Left renal cortex interstitium (tissue), 4 donors: ENCODE measurements at regions not wholly inside any gene's neighbourhood (a gene's known extent, or its start where the extent isn't known, plus 50 kb on each side); places are given as distances from the start of the nearest gene placed in this dataset.

Experiments
- DNase-seq, 4 donors: peaks; one replicate each; pipeline ENCODE4 v3.0.0-alpha.2; 2013; ENCODE audit warnings: low read depth in 4 of 4, low spot score in 2 of 4, missing footprints in 1 of 4

DNA sequence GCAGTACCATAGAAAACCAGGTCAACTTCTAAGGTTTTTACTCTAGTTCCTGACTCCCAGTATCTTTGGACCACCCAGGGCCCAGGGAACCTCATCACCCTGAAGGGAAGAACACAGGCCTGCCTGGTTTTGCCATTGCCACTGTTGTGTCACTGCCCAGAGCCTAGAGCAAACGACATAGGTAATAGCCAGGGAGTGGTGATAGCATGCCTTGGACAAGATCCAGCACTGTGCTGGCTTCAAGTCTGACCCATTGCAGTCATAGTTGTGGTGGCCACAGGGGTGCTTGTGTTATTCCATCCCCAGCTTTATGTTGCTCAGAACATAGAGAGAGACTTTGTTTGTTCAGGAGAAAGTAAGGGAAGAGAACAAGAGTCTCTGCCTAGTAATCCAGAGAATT lies 2310.2 kb downstream of the LRRC4C start:
- DNase-seq = no peak

DNA sequence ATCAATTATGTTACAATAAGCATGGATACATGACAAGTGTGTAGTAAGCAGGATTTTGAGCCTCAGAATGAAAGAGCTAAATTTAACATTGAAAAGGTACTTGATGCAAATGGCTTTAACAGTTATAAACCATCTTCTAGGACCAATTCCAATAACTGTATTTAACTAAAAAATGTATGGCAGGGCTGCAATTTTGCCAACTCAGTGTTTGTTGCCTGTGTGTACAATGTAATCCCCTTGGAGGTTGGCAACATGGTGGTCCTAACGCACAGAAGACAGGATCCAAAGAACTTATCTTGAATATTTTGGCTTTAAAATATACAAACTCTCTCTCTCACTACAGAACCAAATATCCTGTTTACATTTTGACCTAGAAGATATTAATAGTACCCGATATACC lies 2314.1 kb downstream of the LRRC4C start:
- DNase-seq = no peak

DNA sequence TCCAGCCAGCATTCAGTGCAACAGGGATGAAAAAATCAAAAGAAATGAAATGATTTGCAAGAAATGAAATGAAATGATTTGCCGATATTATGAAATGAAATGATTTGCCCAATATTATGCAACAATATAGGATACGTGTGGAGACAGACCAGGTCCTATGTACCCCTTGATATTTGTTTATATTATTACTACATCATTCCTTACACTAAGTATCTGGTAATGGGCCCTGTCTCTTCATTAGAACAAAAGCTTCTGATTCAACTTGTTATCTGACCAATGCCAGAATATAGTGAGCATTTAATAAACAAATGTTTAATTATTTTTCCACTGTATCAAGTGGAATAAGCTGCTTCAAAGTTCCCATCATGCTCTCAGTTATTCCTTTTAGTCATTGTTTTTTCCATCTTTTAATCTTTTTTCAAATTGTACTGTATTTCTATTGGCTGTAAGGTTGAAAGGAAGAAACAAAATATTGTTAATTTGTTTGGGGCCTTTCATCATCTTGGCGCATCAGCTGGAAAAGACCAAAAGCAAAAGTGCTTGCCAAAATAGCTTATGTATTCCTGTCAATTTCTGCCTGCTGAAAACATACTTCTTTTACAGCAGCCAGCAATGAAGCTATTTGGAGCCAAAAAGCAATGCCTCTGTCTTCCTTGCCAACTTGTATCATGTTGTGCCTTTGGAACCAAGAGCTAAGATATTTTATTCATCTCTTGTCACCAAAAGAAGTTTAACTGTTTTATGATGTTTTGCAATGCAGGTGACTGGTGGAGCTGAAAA lies 2314.9 kb downstream of the LRRC4C start:
- no peak for DNase-seq

DNA sequence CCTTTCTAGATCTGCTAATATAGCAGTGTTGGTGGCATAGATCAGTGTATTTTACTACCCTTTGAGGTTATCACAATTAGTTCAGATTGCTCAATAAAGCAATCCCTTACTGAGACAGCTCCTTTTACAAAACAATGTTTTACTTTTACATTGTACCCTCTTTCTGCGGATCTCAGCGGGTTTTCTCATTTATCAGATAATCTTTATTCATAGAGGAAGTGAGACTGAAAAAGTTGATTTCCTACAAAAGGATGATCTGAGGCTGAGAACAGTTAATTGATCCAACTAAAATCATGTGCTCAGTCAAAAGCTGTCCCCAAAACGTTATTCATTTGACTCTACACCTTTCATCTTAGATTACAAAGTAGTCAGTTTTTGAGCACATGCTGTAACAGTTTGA lies 2319.9 kb downstream of the LRRC4C start:
- no peak for DNase-seq

DNA sequence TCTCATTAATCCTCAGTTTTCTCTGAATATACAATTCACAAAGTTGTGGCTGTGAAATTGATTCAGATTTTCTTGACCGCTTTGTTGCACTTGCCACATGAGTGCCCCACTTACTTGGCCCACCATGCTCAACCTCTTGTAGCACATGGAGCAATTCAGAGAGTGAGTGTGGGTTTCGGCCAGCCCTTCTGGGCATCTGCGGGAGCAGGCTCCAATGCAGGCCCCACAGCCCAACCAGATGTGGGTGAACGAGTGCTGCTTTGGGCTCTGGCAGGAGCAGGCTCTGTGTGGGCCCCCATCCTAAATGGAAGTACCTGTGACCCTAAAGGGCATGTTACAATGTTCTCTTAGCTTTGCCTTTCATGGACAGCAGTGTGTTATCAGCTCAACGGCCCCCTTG lies 2338.6 kb downstream of the LRRC4C start:
- no peak for DNase-seq

DNA sequence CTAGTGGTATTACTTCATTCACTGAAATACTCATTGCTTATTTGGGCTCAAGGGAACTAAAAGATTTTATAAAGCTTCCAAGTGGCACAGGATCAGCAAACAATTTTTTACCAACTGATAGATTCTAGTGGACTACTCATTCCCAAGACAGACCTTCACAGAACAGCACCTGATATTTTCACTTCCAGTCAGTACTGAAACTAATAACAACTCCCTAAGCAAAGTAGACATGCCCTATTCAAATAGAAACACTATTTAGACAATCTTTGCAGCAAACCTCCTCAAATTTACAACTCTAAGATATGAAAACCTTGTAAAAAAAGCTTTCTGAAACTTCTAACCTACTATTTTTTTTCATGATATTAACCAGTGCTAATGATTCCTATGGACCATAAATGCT lies 2345.8 kb downstream of the LRRC4C start:
- DNase-seq = no peak

DNA sequence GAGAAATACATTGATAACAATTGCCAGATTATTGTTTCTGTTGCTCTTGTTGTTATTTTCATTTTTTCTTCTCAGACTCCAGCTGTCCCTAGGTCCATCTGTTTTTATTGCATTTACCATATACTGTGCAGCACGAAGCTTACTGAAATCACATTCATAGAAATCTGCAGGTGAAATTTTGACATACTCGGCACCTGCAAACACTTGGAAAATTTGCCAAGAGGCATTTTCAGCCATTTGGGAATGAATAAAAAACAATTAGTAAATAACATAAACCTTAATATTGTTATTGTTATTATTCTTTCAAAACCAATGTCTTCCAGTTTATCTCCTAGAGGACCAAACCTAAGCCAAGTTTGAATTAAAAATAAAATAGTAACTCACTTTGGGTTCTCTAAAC lies 2357.2 kb downstream of the LRRC4C start:
- DNase-seq = no peak

DNA sequence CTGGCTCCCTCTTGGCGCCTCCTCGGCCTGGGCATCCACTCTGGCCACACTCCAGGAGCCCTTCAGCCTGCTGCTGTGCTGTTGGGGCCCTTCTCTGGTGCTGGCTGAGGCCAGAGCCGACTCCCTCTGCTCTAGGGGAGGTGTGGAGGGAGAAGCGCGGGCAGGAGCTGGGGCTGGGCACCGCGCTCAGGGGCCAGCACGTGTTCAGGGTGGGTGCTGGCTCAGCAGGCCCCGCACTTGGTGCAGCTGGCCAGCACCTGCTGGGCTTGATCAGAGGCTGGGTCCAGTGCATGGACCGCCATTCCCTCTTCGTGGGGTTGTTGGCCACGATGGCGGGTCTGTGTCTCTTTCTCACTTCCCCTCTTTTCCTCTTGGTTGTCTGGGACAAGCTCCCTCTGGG lies 2381.0 kb downstream of the LRRC4C start:
- no peak for DNase-seq

DNA sequence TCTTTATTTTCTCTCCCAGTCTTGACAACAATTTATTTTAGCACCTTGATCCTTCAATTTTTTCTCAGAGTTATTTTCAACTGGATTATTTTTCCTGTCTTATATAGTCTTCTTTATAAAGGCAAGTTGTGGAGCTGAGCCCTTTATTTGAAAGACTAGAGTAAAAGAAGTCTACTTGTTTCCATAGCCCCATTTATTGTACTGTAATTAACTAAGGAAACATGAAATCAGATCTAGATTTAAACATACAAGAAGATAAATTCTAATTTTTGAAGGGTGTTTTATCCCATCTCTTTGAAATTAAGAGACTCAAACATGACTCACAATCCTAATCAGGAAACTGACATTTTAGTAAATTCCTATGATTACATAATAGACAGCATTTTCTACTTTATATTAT lies 2421.8 kb downstream of the LRRC4C start:
- no peak for DNase-seq

DNA sequence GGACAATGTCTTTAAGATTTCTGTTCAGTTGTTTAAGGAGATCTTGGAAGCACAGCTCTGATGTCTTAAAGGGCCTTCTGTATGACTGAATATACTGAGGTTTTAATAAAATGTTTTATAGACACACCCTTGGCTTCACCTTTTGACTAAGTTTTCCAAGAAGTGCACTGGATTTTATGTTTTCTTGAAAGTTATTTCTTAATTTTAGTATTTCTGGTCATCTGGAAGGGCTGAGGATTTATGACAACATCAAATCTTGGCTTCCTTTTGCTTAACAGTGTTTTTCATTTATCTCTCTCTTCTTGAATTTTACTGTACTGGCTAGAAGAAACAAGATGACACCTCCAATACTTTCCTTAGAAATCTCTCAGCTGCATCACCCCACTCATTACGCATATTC lies 2423.4 kb downstream of the LRRC4C start:
- no peak for DNase-seq

DNA sequence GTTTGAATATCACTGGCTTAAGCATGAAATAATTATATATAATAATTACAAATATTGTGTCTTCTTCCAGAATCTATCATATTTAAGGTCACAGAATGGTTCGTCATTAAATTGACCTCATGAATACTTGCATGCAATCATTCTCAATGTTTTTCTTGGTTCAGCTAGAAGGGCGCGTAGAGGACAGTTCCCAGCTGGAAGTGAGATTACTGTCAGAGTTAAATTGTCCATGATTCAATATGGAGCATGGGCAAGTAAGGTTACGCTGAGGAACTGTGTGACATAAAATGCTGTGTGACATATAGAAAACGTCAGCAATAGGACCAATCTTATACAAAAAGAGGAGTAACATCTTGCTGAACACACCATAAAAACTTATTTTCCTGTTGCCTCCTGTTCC lies 2423.5 kb upstream of the RAG2 start:
- DNase-seq = no peak

DNA sequence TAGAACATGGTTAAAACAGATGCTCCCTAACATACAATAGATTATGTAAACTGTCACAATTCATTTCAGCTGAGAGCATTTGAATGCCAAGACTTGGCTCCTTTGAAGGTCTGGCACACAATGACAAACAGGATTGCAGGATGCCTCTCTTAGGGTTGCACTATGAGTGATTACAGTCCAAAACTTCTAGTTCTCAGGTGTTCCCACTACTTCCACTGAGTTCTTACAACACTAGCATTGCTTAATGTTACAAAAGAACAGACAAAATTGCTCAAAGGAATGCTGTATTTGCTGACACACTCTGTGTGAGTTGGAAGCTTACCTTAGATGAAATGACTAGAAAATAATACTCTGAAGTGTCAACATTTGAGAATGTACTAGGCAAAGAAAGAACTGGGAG lies 2413.8 kb upstream of the RAG2 start:
- no peak for DNase-seq

DNA sequence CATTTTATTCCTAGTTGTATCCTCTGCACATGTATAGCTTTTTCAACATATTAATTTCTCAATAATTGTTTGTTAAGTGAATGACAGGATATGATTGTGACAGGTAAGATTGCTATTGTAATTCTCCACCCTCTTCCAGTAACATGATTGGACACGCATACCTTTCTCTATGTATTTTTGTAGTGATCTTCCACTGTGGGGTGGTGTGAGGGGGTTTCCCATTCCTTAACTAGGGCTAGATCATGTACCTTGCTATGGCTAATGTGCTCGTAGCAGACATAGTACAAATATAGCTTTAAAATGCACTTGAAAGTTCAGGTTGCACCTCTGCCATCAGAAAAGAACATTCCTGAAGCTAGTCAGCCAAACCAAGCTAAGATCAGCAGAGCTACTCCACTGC lies 2392.8 kb upstream of the RAG2 start:
- DNase-seq = no peak

DNA sequence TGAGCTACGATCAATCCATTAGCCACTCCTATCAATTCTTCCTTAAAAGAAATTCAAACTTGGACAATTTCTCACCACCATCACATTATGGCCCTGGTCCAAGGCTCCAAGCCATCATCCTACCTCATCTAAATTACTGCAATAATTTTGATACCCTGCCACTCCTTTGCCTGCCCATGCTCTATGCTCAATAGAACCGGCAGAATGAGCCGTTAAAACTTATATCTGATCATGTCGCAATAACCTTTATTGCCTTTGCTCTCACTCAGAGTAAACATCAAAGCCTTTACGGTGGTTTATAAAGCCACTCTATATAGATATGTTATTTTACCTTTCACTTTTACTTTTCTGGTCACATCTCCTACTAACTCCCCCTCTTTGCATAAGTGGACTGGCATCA lies 2392.1 kb upstream of the RAG2 start:
- no peak for DNase-seq

DNA sequence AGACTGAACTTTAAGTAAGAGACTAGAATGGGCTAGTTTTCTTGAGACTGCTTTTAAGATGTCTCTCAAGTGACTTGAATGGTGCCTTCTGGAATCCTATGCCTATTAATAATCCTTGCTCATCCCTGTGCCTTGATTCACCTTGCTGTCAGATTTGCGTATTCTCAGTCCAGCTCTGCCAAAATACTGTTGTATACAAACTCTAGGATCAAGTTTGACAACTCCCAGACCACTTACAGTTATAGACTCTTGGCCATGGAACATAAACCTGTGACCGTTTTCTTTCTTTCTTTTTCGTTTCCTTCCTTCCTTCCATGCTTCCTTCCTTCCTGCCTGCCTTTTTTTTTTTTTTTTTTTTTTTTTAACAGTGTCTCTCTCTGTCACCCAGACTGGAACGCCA lies 2390.9 kb upstream of the RAG2 start:
- no peak for DNase-seq

DNA sequence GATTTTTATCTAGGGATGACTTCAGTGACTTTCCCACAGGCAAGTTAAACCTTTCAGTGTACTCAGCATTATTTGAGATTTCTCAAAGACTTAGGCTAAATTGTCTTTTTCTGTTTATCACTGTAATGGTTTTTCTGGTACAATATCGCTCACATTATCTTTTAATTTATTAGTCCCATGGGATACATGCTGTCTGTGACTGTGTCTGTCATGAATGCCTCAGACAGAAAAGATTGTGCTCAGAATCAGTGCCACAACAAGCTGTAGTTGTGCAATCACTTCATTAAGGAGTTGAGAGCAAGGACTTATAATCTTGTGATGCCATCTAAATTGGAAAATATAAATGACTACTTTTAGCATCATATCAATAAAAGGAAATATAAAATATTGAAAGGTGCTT lies 2374.2 kb upstream of the RAG2 start:
- no peak for DNase-seq

DNA sequence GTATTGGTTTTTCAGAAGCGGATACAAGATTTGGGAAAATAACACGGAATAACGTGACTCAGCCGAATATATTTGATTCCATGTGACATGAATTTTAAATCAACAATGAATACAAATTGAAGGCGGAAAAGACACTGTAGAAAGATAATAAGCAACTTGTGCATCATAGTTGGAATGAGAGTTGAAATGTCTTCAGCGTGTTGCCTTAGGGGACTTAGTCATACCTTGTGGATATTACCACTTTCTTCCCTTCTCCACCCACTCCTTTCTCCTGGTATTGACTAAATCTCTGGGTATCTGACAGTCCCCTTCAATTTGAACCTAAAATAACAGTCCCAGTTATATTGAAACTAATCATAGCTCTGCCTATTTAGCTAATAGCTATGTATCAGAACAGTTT lies 2373.1 kb upstream of the RAG2 start:
- DNase-seq = no peak

DNA sequence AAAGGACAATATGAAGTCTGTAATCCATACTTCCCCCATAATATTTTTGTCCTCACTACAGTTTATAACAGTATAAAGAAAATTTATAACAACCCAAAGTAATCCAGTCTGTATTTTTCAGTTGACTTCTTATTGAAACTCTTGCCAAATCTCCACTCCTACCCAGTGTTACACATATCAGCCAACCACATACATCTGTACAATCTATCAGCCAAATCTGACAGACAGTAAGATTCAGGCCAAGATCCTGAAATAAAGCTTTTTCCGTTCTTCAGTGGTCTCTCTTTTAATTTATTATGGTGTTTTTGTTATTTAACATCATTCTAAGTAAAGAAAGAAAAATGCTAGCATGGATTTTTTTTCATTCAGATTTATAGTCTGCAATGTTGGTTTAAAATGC lies 2370.9 kb upstream of the RAG2 start:
- DNase-seq = peak in 2 of 4 donors; percentile 3 to 6

DNA sequence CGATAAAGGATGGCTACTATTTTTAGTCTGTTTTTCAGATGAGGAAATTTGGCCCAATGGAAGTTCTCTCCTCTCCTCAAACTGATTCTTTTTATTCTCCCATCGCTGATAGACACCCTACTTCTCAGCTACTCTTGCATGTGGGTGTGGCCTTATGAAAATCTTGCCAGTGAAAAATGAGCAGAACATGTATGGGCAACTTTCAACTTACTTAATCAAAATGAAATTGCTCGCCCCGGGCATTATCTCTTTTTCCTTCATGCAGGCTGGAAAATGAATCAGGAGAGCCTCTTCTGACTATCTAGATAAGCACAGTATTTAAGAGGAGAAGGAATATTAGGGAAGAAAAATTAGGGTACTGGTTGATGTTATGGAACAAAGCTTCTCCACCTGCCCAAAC lies 2354.7 kb upstream of the RAG2 start:
- DNase-seq = no peak

DNA sequence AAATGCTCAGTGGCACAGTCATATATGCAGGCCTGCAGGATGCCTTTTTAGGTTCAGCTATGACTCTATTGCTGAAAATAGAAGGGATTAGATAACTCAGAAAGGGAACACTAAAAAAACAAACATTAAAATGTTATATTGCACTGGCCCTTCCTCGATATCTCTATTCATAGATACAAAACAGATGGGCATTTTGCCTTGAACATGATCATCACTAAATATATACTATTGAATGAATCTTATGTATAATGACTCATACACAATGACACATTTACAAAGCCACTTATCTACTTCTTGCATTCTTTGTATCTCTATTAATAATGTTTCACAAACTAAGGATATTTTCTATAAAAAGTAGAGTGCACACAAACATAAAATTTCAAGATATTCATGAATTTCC lies 2352.8 kb upstream of the RAG2 start:
- no peak for DNase-seq

DNA sequence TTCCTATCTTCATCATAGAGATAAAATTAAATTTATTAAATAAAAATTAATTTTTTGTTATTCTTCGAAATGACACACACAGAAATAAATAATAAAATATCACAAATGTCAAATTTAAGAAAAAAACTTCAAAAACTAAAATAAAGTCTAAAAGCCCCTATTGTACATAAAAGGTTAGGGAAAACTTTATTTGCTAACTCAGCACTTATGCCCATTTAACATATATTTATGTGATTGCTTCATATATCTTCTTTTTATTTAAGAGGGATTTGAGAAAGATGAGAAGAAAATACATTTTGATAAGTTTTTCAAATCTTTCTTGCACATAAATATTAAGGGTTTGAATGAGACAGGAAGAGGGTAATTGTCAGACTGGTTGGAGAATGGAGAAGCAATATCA lies 2350.4 kb upstream of the RAG2 start:
- no peak for DNase-seq

DNA sequence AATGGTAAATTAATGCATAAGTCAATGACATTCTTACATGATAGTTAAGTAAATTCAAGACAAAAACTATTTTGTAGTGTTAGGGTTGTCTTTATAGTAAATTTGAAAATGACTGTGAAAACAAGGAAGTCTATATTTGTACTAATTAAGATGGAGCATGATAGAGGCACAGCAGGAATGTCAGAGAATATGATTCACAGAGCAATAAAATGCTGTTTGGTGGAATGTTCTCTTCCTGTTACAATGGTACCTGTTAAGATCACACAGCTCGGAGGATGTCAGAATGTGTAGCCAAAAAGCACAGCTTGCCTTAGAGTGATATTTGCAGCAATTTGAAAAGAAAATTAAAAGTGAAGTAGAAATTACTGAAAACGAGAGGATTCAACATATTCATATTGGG lies 2339.7 kb upstream of the RAG2 start:
- no peak for DNase-seq

DNA sequence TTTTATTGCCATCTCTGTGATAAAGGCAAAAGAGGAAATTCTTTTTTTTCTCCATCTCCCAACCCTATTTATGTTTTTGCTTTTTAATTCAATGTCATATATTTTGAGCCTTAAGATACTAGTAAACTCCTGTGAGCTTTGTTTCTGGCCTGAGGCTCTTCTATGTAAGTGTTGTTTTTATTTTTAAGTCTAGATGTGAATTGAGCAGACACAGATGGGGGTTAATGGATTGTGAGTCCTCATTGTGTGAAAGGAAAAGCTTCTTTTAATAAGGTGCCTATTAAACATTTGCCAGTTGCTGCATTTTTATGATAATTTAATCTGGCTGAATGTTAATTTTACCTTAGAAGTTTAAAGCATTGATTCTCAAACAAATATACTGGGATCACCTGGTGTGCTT lies 2337.9 kb upstream of the RAG2 start:
- DNase-seq = no peak
